Thoracic aorta (tissue), 2 donors: ENCODE measurements at regions not wholly inside any gene's neighbourhood (a gene's known extent, or its start where the extent isn't known, plus 50 kb on each side); places are given as distances from the start of the nearest gene placed in this dataset.

Experiments used
- ATAC-seq: fragments of 150-250 bp; one replicate; pipeline ENCODE4 v1.8.0; 2017; ENCODE audit warnings: low read depth; ENCODE audit not compliant: insufficient number of reproducible peaks, low FRiP score
- DNase-seq: peaks from one replicate; pipeline ENCODE4 v3.0.0-alpha.2; 2020; ENCODE audit warnings: low spot score
- H3K27ac ChIP-seq, 2 donors: fragments of 200-600 bp; sonication (generic); 1 replicate in 1 of 2; 2 replicates in 1 of 2; pipeline ENCODE4 v1.5.1; 2016; ENCODE audit warnings: mild to moderate bottlenecking in 2 of 2, moderate library complexity in 2 of 2
- H3K27me3 ChIP-seq: fragments of 200-600 bp; sonication (generic); replicated peaks from 2 replicates; pipeline ENCODE4 v1.6.0; 2016; ENCODE audit warnings: mild to moderate bottlenecking; ENCODE audit not compliant: insufficient read depth
- H3K36me3 ChIP-seq: fragments of 200-600 bp; sonication (generic); one replicate; pipeline ENCODE4 v1.5.1; 2016
- H3K4me1 ChIP-seq, 2 donors: fragments of 200-600 bp; sonication (generic); 1 replicate in 1 of 2; 2 replicates in 1 of 2; pipeline versions ENCODE4 v1.5.1 to v1.6.0; 2016; ENCODE audit warnings: low read depth in 2 of 2, mild to moderate bottlenecking in 1 of 2; ENCODE audit not compliant: control insufficient read depth in 1 of 2
- H3K4me3 ChIP-seq: fragments of 200-600 bp; sonication (generic); 2 replicates; pipeline ENCODE4 v1.5.1; 2016; ENCODE audit warnings: mild to moderate bottlenecking
- H3K9me3 ChIP-seq: fragments of 200-600 bp; sonication (generic); 2 replicates; pipeline ENCODE4 v1.5.1; 2016
- CTCF ChIP-seq: fragments of 200-600 bp; sonication (generic); IDR thresholded peaks from one replicate; pipeline ENCODE4 v1.5.1; 2019; ENCODE audit warnings: antibody characterized with exemption

- no peak for ATAC-seq
- TF ChIP-seq CTCF = no peak
- H3K27me3 ChIP-seq = no peaks in the 10 kb centered on the region
- H3K27ac ChIP-seq = no peak overlapping the region
- no peak for DNase-seq
- no peak overlapping the region for H3K4me3 ChIP-seq
- H3K9me3 ChIP-seq = no peaks in the 10 kb centered on the region
- H3K4me1 ChIP-seq = no peaks in the 10 kb centered on the region
- no peaks in the 10 kb centered on the region for H3K36me3 ChIP-seq
These were observed 1640.9 kb upstream of the PCDH7 start for GRCh38 chr4:29079260-29079659.

GRCh38 chr4:29081234-29081955 lies 1638.8 kb upstream of the PCDH7 start:
- Histone ChIP-seq H3K4me1 (no peaks in the 10 kb centered on the region), H3K27me3 (no peaks in the 10 kb centered on the region), H3K27ac (no peak overlapping the region), H3K4me3 (no peak overlapping the region), H3K9me3 (no peaks in the 10 kb centered on the region), H3K36me3 (no peaks in the 10 kb centered on the region)
- DNase-seq = no peak
- ATAC-seq = no peak
- no peak for TF ChIP-seq CTCF

GRCh38 chr4:29082684-29083083 lies 1637.5 kb upstream of the PCDH7 start:
- DNase-seq = no peak
- Histone ChIP-seq H3K9me3 (no peaks in the 10 kb centered on the region), H3K4me1 (no peaks in the 10 kb centered on the region), H3K4me3 (no peak overlapping the region), H3K27ac (no peak overlapping the region), H3K27me3 (no peaks in the 10 kb centered on the region), H3K36me3 (no peaks in the 10 kb centered on the region)
- no peak for TF ChIP-seq CTCF
- no peak for ATAC-seq

GRCh38 chr4:29085748-29086147 lies 1634.4 kb upstream of the PCDH7 start:
- no peak for TF ChIP-seq CTCF
- Histone ChIP-seq H3K9me3 (no peaks in the 10 kb centered on the region), H3K4me3 (no peak overlapping the region), H3K36me3 (no peaks in the 10 kb centered on the region), H3K27ac (no peak overlapping the region), H3K27me3 (no peaks in the 10 kb centered on the region), H3K4me1 (no peaks in the 10 kb centered on the region)
- DNase-seq = no peak
- no peak for ATAC-seq

- Histone ChIP-seq H3K27me3 (no peaks in the 10 kb centered on the region), H3K4me1 (no peaks in the 10 kb centered on the region), H3K27ac (no peak overlapping the region), H3K36me3 (no peaks in the 10 kb centered on the region), H3K9me3 (no peaks in the 10 kb centered on the region), H3K4me3 (no peak overlapping the region)
- ATAC-seq = no peak
- DNase-seq = no peak
- TF ChIP-seq CTCF = no peak
These were observed 1615.5 kb upstream of the PCDH7 start for GRCh38 chr4:29104694-29105093.
